Activated CD8-positive, alpha-beta memory T cell treated with anti-CD3 and anti-CD28 coated beads for 24 hours (primary cell): ENCODE measurements at regions not wholly inside any gene's neighbourhood (a gene's known extent, or its start where the extent isn't known, plus 50 kb on each side); places are given as distances from the start of the nearest gene placed in this dataset.

Experiments
- DNase-seq: peaks from one replicate; pipeline ENCODE4 v3.0.0-alpha.2; 2020

GRCh38 chr11:71120471-71120896 lies 131.9 kb downstream of the SHANK2 start:
- no peak for DNase-seq

- DNase-seq, result no peak
These were observed 132.6 kb downstream of the SHANK2 start for GRCh38 chr11:71119656-71120269.

- DNase-seq, result no peak
These were observed 133.6 kb downstream of the SHANK2 start for GRCh38 chr11:71118671-71119250.

GRCh38 chr11:71117311-71117710 lies 135.1 kb downstream of the SHANK2 start:
- DNase-seq, result no peak

- DNase-seq, result no peak
These were observed 135.7 kb downstream of the SHANK2 start for GRCh38 chr11:71116693-71117040.

- DNase-seq, result no peak
These were observed 136.3 kb downstream of the SHANK2 start for GRCh38 chr11:71115770-71116692.

GRCh38 chr11:71114124-71114851 lies 138.1 kb downstream of the SHANK2 start:
- no peak for DNase-seq

GRCh38 chr11:71112990-71113389 lies 139.4 kb downstream of the SHANK2 start:
- DNase-seq, result no peak

GRCh38 chr11:71112454-71112853 lies 139.9 kb downstream of the SHANK2 start:
- DNase-seq, result no peak

- DNase-seq, result no peak
These were observed 142.8 kb downstream of the SHANK2 start for GRCh38 chr11:71109586-71109985.

GRCh38 chr11:71109186-71109585 lies 143.2 kb downstream of the SHANK2 start:
- no peak for DNase-seq

GRCh38 chr11:71108013-71108865 lies 144.1 kb downstream of the SHANK2 start:
- no peak for DNase-seq

GRCh38 chr11:71106671-71107070 lies 145.7 kb downstream of the SHANK2 start:
- no peak for DNase-seq

GRCh38 chr11:71103266-71103665 lies 149.1 kb downstream of the SHANK2 start:
- no peak for DNase-seq

- no peak for DNase-seq
These were observed 150.0 kb downstream of the SHANK2 start for GRCh38 chr11:71102251-71102995.

- DNase-seq, result no peak
These were observed 150.8 kb downstream of the SHANK2 start for GRCh38 chr11:71101606-71102005.

GRCh38 chr11:71101046-71101445 lies 151.3 kb downstream of the SHANK2 start:
- DNase-seq, result no peak

GRCh38 chr11:71098776-71099175 lies 153.6 kb downstream of the SHANK2 start:
- no peak for DNase-seq

GRCh38 chr11:71097506-71098240 lies 154.7 kb downstream of the SHANK2 start:
- DNase-seq, result no peak

GRCh38 chr11:71096751-71097388 lies 155.5 kb downstream of the SHANK2 start:
- no peak for DNase-seq
